ENCODE measurements at regions not wholly inside any gene's neighbourhood (a gene's known extent, or its start where the extent isn't known, plus 50 kb on each side); places are given as distances from the start of the nearest gene placed in this dataset.

- no peak for DNase-seq (ENCODE audit: low read depth, low spot score)
- in situ Hi-C loops (cut with HindIII; ENCODE audit: low pct_unique_long_range_greater_than_20kb, low sequenced_read_pairs): no loop called here
Observed at GRCh38 chr12:125255935-125256633, 190.8 kb downstream of the AACS start.

GRCh38 chr12:125256634-125256936 lies 191.3 kb downstream of the AACS start:
- DNase-seq (ENCODE audit: low read depth, low spot score): no peak
- in situ Hi-C loops (cut with HindIII; ENCODE audit: low pct_unique_long_range_greater_than_20kb, low sequenced_read_pairs): no loop called here

GRCh38 chr12:125259178-125259867 lies 194.1 kb downstream of the AACS start:
- in situ Hi-C loops (cut with HindIII; ENCODE audit: low pct_unique_long_range_greater_than_20kb, low sequenced_read_pairs): no loop called here
- no peak for DNase-seq (ENCODE audit: low read depth, low spot score)

- DNase-seq (ENCODE audit: low read depth, low spot score): no peak
- in situ Hi-C loops (cut with HindIII; ENCODE audit: low pct_unique_long_range_greater_than_20kb, low sequenced_read_pairs): no loop called here
Observed at GRCh38 chr12:125262851-125263250, 197.6 kb downstream of the AACS start.

GRCh38 chr12:125263385-125263784 lies 198.2 kb downstream of the AACS start:
- in situ Hi-C loops (cut with HindIII; ENCODE audit: low pct_unique_long_range_greater_than_20kb, low sequenced_read_pairs): no loop called here
- DNase-seq (ENCODE audit: low read depth, low spot score): no peak

- no peak for DNase-seq (ENCODE audit: low read depth, low spot score)
Observed at GRCh38 chr12:125267114-125267513, 201.9 kb downstream of the AACS start.

GRCh38 chr12:125269276-125269675 lies 204.0 kb downstream of the AACS start:
- in situ Hi-C loops (cut with HindIII; ENCODE audit: low pct_unique_long_range_greater_than_20kb, low sequenced_read_pairs): no loop called here
- no peak for DNase-seq (ENCODE audit: low read depth, low spot score)

More at GRCh38 chr12:125267114-125267513, 201.9 kb downstream of the AACS start:
- in situ Hi-C loops (cut with HindIII; ENCODE audit: low pct_unique_long_range_greater_than_20kb, low sequenced_read_pairs): no loop called here

GRCh38 chr12:125271892-125272291 lies 206.7 kb downstream of the AACS start:
- no peak for DNase-seq (ENCODE audit: low read depth, low spot score)
- in situ Hi-C loops (cut with HindIII; ENCODE audit: low pct_unique_long_range_greater_than_20kb, low sequenced_read_pairs): no loop called here

GRCh38 chr12:125272383-125272933 lies 207.2 kb downstream of the AACS start:
- in situ Hi-C loops (cut with HindIII; ENCODE audit: low pct_unique_long_range_greater_than_20kb, low sequenced_read_pairs): no loop called here
- no peak for DNase-seq (ENCODE audit: low read depth, low spot score)

- in situ Hi-C loops (cut with HindIII; ENCODE audit: low pct_unique_long_range_greater_than_20kb, low sequenced_read_pairs): no loop called here
- no peak for DNase-seq (ENCODE audit: low read depth, low spot score)
Observed at GRCh38 chr12:125276567-125276966, 211.3 kb downstream of the AACS start.

GRCh38 chr12:125280482-125281377 lies 215.5 kb downstream of the AACS start:
- DNase-seq (ENCODE audit: low read depth, low spot score): no peak
- in situ Hi-C loops (cut with HindIII; ENCODE audit: low pct_unique_long_range_greater_than_20kb, low sequenced_read_pairs): no loop called here

GRCh38 chr12:125282921-125283320 lies 217.7 kb downstream of the AACS start:
- in situ Hi-C loops (cut with HindIII; ENCODE audit: low pct_unique_long_range_greater_than_20kb, low sequenced_read_pairs): no loop called here
- no peak for DNase-seq (ENCODE audit: low read depth, low spot score)

GRCh38 chr12:125283521-125283920 lies 218.3 kb downstream of the AACS start:
- DNase-seq (ENCODE audit: low read depth, low spot score): no peak
- in situ Hi-C loops (cut with HindIII; ENCODE audit: low pct_unique_long_range_greater_than_20kb, low sequenced_read_pairs): no loop called here

- in situ Hi-C loops (cut with HindIII; ENCODE audit: low pct_unique_long_range_greater_than_20kb, low sequenced_read_pairs): no loop called here
- DNase-seq (ENCODE audit: low read depth, low spot score): no peak
Observed at GRCh38 chr12:125284087-125284486, 218.9 kb downstream of the AACS start.

- peak; percentile 73 for DNase-seq (ENCODE audit: low read depth, low spot score)
- in situ Hi-C loops (cut with HindIII; ENCODE audit: low pct_unique_long_range_greater_than_20kb, low sequenced_read_pairs): no loop called here
Observed at GRCh38 chr12:125284945-125285685, 219.9 kb downstream of the AACS start.

GRCh38 chr12:125286005-125286727 lies 220.9 kb downstream of the AACS start:
- DNase-seq (ENCODE audit: low read depth, low spot score): no peak
- in situ Hi-C loops (cut with HindIII; ENCODE audit: low pct_unique_long_range_greater_than_20kb, low sequenced_read_pairs): no loop called here

Data from SK-MEL-5 (cell line).